ENCODE measurements at regions not wholly inside any gene's neighbourhood (a gene's known extent, or its start where the extent isn't known, plus 50 kb on each side); places are given as distances from the start of the nearest gene placed in this dataset.
"Not testable (repeated sequence)": the region's sequence is repeated elsewhere in the genome, so short reads cannot be mapped to it uniquely, and the experiment has no call there.

GRCh38 chr14:46508752-46509151 is 142.8 kb downstream of the RPL10L start:
- not testable (repeated sequence) for H3K27ac ChIP-seq (ENCODE audit: low read depth, low read length); H3K36me3 ChIP-seq (ENCODE audit: control insufficient read depth, insufficient read depth, low read length); H3K9ac ChIP-seq (ENCODE audit: low read length); H3K4me3 ChIP-seq (ENCODE audit: low read depth, low read length); H3K4me1 ChIP-seq (ENCODE audit: control insufficient read depth, insufficient read depth, low read length); H3K27me3 ChIP-seq (ENCODE audit: control insufficient read depth, insufficient read depth, low read length); H3K9me3 ChIP-seq (ENCODE audit: control insufficient read depth, insufficient read depth, low read depth, low read length)

DNA sequence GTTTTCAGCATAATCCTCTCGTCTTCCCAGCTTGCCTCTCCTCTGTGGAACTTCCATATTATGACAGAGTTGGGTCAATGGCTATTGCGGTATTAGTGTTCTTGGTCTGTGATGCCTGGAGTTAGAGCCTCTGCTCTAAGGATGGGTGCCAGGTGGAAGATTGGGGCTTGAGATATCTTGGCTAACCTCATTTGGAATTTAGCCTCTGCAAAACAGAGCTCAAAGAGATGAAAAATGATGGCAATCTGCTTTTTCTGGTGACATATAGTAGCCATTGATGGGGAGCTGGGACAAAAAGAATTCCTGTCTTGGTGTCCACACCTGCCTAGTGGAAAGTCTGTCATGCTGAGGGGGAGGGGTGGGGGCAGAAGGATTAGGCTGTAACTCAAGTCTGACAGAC is 152.1 kb downstream of the RPL10L start:
- Histone ChIP-seq H3K9me3 (ENCODE audit: control insufficient read depth, insufficient read depth, low read depth, low read length) (no peaks in the 10 kb centered on the region), H3K9ac (ENCODE audit: low read length) (no peak overlapping the region), H3K4me1 (ENCODE audit: control insufficient read depth, insufficient read depth, low read length) (no peaks in the 10 kb centered on the region), H3K27ac (ENCODE audit: low read depth, low read length) (no peak overlapping the region), H3K4me3 (ENCODE audit: low read depth, low read length) (no peak overlapping the region), H3K36me3 (ENCODE audit: control insufficient read depth, insufficient read depth, low read length) (no peaks in the 10 kb centered on the region), H3K27me3 (ENCODE audit: control insufficient read depth, insufficient read depth, low read length) (no peaks in the 10 kb centered on the region)

DNA sequence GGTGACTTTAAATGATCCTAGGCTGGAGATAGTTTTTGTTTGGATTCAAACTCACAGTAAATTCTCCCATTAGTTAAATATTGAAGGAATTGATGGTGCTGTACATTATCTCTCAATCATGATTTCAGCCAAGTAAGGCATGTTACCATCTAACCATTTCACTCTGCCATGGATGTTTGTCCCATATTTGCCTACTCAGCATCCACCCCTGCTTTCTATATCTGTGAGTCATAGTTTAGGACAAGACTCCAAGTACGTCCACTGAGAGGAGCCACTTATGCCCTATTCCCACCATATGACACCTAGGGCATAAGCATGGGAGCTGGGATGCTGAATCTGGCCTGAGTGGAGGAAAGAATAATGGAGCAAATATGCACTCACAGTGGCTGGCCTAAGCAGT is 155.2 kb downstream of the RPL10L start:
- Histone ChIP-seq H3K4me3 (ENCODE audit: low read depth, low read length) (no peak overlapping the region), H3K27me3 (ENCODE audit: control insufficient read depth, insufficient read depth, low read length) (no peaks in the 10 kb centered on the region), H3K9me3 (ENCODE audit: control insufficient read depth, insufficient read depth, low read depth, low read length) (no peaks in the 10 kb centered on the region), H3K9ac (ENCODE audit: low read length) (no peak overlapping the region), H3K4me1 (ENCODE audit: control insufficient read depth, insufficient read depth, low read length) (no peaks in the 10 kb centered on the region), H3K36me3 (ENCODE audit: control insufficient read depth, insufficient read depth, low read length) (no peaks in the 10 kb centered on the region), H3K27ac (ENCODE audit: low read depth, low read length) (no peak overlapping the region)

DNA sequence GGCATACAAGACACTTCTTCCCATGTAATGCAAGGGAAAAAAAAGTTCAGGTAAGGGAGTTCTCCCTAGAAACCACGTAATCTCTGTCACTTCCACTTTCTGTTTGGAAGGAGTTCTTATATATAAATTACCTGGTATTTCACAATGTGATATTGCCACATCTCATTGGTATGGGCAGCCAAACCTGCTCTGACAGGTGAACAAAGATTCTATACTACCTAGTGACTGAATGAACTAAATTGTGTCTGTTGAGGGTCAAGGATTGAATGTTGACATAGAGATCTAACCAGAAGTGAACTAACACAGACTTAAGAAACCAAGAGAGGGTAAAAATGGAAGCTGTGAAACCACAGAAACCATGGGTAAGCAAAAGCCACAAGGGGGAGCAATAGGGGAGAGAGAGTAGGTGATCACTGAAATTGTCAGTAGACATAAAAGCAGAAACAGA is 161.3 kb downstream of the RPL10L start:
- Histone ChIP-seq H3K9ac (ENCODE audit: low read length) (no peak overlapping the region), H3K9me3 (ENCODE audit: control insufficient read depth, insufficient read depth, low read depth, low read length) (no peaks in the 10 kb centered on the region), H3K27me3 (ENCODE audit: control insufficient read depth, insufficient read depth, low read length) (no peaks in the 10 kb centered on the region), H3K4me3 (ENCODE audit: low read depth, low read length) (no peak overlapping the region), H3K4me1 (ENCODE audit: control insufficient read depth, insufficient read depth, low read length) (no peaks in the 10 kb centered on the region), H3K36me3 (ENCODE audit: control insufficient read depth, insufficient read depth, low read length) (no peaks in the 10 kb centered on the region), H3K27ac (ENCODE audit: low read depth, low read length) (no peak overlapping the region)

GRCh38 chr14:46488374-46488773 is 163.2 kb downstream of the RPL10L start:
- Histone ChIP-seq H3K36me3 (ENCODE audit: control insufficient read depth, insufficient read depth, low read length) (no peaks in the 10 kb centered on the region), H3K27ac (ENCODE audit: low read depth, low read length) (no peak overlapping the region), H3K4me1 (ENCODE audit: control insufficient read depth, insufficient read depth, low read length) (no peaks in the 10 kb centered on the region), H3K27me3 (ENCODE audit: control insufficient read depth, insufficient read depth, low read length) (no peaks in the 10 kb centered on the region), H3K4me3 (ENCODE audit: low read depth, low read length) (no peak overlapping the region), H3K9ac (ENCODE audit: low read length) (no peak overlapping the region), H3K9me3 (ENCODE audit: control insufficient read depth, insufficient read depth, low read depth, low read length) (no peaks in the 10 kb centered on the region)

GRCh38 chr14:46487582-46488350 is 163.8 kb downstream of the RPL10L start:
- H3K9ac ChIP-seq (ENCODE audit: low read length), result no peak overlapping the region
- no peaks in the 10 kb centered on the region for H3K27me3 ChIP-seq (ENCODE audit: control insufficient read depth, insufficient read depth, low read length)
- H3K27ac ChIP-seq (ENCODE audit: low read depth, low read length), result no peak overlapping the region
- no peaks in the 10 kb centered on the region for H3K4me1 ChIP-seq (ENCODE audit: control insufficient read depth, insufficient read depth, low read length)
- H3K36me3 ChIP-seq (ENCODE audit: control insufficient read depth, insufficient read depth, low read length), result no peaks in the 10 kb centered on the region
- H3K9me3 ChIP-seq (ENCODE audit: control insufficient read depth, insufficient read depth, low read depth, low read length), result no peaks in the 10 kb centered on the region
- no peak overlapping the region for H3K4me3 ChIP-seq (ENCODE audit: low read depth, low read length)

DNA sequence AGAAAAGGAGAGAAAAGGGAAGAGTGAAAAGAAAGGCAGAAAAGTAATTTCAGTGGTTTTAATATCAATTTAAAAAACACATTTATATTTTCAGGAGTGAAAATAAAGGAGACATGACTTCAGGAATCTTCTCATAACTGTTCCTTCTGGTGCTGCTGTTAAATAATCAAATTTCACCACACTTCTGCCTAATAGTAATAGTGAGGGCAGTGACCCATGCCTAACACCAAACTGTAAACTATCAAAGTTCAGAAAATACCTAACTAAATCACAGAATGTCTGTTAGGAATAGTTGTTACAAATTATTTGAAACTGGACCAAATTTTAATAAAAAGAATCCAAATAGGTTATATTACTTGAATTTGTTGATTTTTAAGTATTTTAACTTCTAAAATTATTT is 169.4 kb downstream of the RPL10L start:
- Histone ChIP-seq H3K27ac (ENCODE audit: low read depth, low read length) (no peak overlapping the region), H3K4me1 (ENCODE audit: control insufficient read depth, insufficient read depth, low read length) (no peaks in the 10 kb centered on the region), H3K36me3 (ENCODE audit: control insufficient read depth, insufficient read depth, low read length) (no peaks in the 10 kb centered on the region), H3K9ac (ENCODE audit: low read length) (no peak overlapping the region), H3K9me3 (ENCODE audit: control insufficient read depth, insufficient read depth, low read depth, low read length) (0 out of 2 replicates have a peak, but pooled peaks cover under 1% of the 10 kb centered on the region), H3K4me3 (ENCODE audit: low read depth, low read length) (no peak overlapping the region), H3K27me3 (ENCODE audit: control insufficient read depth, insufficient read depth, low read length) (no peaks in the 10 kb centered on the region)

DNA sequence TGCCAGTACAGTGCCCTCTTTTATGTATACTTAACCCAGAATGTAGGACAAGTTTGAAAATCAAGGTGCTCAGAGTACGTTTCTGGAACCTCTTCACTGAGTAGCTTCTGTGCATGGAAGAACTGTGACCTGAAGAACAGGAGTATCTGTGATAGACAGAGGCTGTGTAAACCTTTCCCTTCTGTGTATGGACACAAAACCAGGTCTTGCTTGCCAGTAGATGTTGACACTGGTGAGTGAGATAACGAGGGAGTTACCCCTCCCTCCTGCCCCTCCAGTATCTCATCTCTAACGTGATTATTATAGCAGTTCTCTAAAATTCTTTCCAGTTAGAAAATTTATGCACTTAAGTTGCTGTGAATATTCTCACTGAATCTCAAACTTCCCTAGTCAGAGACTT is 170.8 kb downstream of the RPL10L start:
- H3K27me3 ChIP-seq (ENCODE audit: control insufficient read depth, insufficient read depth, low read length), result no peaks in the 10 kb centered on the region
- H3K9me3 ChIP-seq (ENCODE audit: control insufficient read depth, insufficient read depth, low read depth, low read length), result 0 out of 2 replicates have a peak, but pooled peaks cover 2% of the 10 kb centered on the region
- H3K4me1 ChIP-seq (ENCODE audit: control insufficient read depth, insufficient read depth, low read length), result no peaks in the 10 kb centered on the region
- H3K9ac ChIP-seq (ENCODE audit: low read length), result no peak overlapping the region
- H3K27ac ChIP-seq (ENCODE audit: low read depth, low read length), result no peak overlapping the region
- H3K36me3 ChIP-seq (ENCODE audit: control insufficient read depth, insufficient read depth, low read length), result no peaks in the 10 kb centered on the region
- no peak overlapping the region for H3K4me3 ChIP-seq (ENCODE audit: low read depth, low read length)

DNA sequence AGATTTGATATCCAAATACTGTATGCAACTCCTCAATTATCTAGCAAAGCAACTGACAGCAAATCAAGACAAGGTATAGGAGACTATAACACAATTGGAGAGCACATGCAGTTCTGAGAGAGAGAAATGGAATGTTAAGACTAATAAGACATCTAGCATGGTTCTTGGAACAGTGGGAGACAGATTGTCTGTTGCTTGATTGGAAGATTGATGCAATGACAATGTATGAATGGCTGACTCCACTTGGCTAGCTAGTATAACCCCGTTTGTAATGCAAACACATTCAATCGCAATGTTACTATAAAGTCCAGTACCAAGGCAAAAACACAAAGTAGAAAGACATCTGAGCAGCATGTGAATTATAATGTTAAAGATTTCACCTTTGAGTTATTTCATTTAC is 179.3 kb downstream of the RPL10L start:
- Histone ChIP-seq H3K27ac (ENCODE audit: low read depth, low read length) (no peak overlapping the region), H3K9me3 (ENCODE audit: control insufficient read depth, insufficient read depth, low read depth, low read length) (0 out of 2 replicates have a peak, but pooled peaks cover 2% of the 10 kb centered on the region), H3K36me3 (ENCODE audit: control insufficient read depth, insufficient read depth, low read length) (no peaks in the 10 kb centered on the region), H3K4me3 (ENCODE audit: low read depth, low read length) (no peak overlapping the region), H3K4me1 (ENCODE audit: control insufficient read depth, insufficient read depth, low read length) (no peaks in the 10 kb centered on the region), H3K27me3 (ENCODE audit: control insufficient read depth, insufficient read depth, low read length) (no peaks in the 10 kb centered on the region), H3K9ac (ENCODE audit: low read length) (no peak overlapping the region)

- Histone ChIP-seq H3K9me3 (ENCODE audit: control insufficient read depth, insufficient read depth, low read depth, low read length) (peaks cover 5% of the 10 kb centered on the region; the same call in 1 of the 2 replicates), H3K27ac (ENCODE audit: low read depth, low read length) (no peak overlapping the region), H3K4me1 (ENCODE audit: control insufficient read depth, insufficient read depth, low read length) (no peaks in the 10 kb centered on the region), H3K36me3 (ENCODE audit: control insufficient read depth, insufficient read depth, low read length) (no peaks in the 10 kb centered on the region), H3K4me3 (ENCODE audit: low read depth, low read length) (no peak overlapping the region), H3K9ac (ENCODE audit: low read length) (no peak overlapping the region), H3K27me3 (ENCODE audit: control insufficient read depth, insufficient read depth, low read length) (no peaks in the 10 kb centered on the region)
Observed at GRCh38 chr14:46464341-46464740, 187.2 kb downstream of the RPL10L start.

DNA sequence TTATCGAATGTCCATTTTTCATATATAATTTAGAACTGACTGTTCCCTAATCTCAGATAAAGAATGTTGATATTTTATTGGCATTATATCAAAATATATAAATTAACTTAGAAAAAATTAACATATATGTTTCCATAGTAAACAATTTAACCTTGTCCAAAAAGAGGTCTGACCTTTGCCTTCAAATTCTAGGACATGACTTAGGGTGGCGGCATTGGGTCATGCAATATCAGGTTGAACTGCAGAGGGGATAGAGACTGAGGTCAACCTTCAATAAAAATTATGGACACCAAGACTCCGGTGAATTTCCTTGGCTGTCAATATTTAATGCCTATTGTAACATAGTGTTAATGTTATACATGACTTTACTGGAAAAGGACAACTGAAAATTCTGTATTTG is 199.8 kb downstream of the RPL10L start:
- H3K9me3 ChIP-seq (ENCODE audit: control insufficient read depth, insufficient read depth, low read depth, low read length), result 0 out of 2 replicates have a peak, but pooled peaks cover 2% of the 10 kb centered on the region
- no peaks in the 10 kb centered on the region for H3K36me3 ChIP-seq (ENCODE audit: control insufficient read depth, insufficient read depth, low read length)
- no peak overlapping the region for H3K4me3 ChIP-seq (ENCODE audit: low read depth, low read length)
- H3K4me1 ChIP-seq (ENCODE audit: control insufficient read depth, insufficient read depth, low read length), result peaks cover 10% of the 10 kb centered on the region; the same call in 1 of the 2 replicates
- H3K9ac ChIP-seq (ENCODE audit: low read length), result no peak overlapping the region
- no peak overlapping the region for H3K27ac ChIP-seq (ENCODE audit: low read depth, low read length)
- no peaks in the 10 kb centered on the region for H3K27me3 ChIP-seq (ENCODE audit: control insufficient read depth, insufficient read depth, low read length)
